DND-41 (cell line): ENCODE measurements at regions not wholly inside any gene's neighbourhood (a gene's known extent, or its start where the extent isn't known, plus 50 kb on each side); places are given as distances from the start of the nearest gene placed in this dataset.

Experiments
- CTCF ChIP-seq: IDR thresholded peaks from 2 replicates; pipeline ENCODE4 v1.5.1; 2012; ENCODE audit warnings: borderline replicate concordance, low read length, moderate library complexity, mild to moderate bottlenecking; ENCODE audit not compliant: poor library complexity, severe bottlenecking; ENCODE audit errors: extremely low read depth
- EZH2 ChIP-seq: IDR thresholded peaks from 3 replicates; pipeline ENCODE4 v1.6.1; 2012; ENCODE audit warnings: borderline replicate concordance, low read depth, mild to moderate bottlenecking, moderate library complexity, low read length, inconsistent platforms; ENCODE audit not compliant: severe bottlenecking

GRCh38 chr22:11598492-11599440 lies 3929.2 kb upstream of the OR11H1 start:
- no peak for TF ChIP-seq CTCF
- TF ChIP-seq EZH2: no peak
